ENCODE measurements at regions not wholly inside any gene's neighbourhood (a gene's known extent, or its start where the extent isn't known, plus 50 kb on each side); places are given as distances from the start of the nearest gene placed in this dataset.

- TF ChIP-seq ZNF785 (tag by site-specific recombination; IDR thresholded peaks at IDR 0.05) (no peak), ZNF501 (tag by site-specific recombination; IDR thresholded peaks at IDR 0.05) (no peak), ZNF335 (tag by site-specific recombination; conservative IDR thresholded peaks at IDR 0.05) (no peak)
- Histone ChIP-seq H3K4me1 (ENCODE audit: control insufficient read depth, insufficient read depth, low read length) (no peaks in the 10 kb centered on the region), H3K9me3 (ENCODE audit: control insufficient read depth, insufficient read depth, low read depth, low read length) (no peaks in the 10 kb centered on the region), H3K4me3 (ENCODE audit: low read depth, low read length) (no peak overlapping the region), H3K27ac (ENCODE audit: extremely low read depth, low read depth, low read length) (no peak overlapping the region), H3K36me3 (ENCODE audit: control insufficient read depth in 2 of 2, insufficient read depth in 1 of 2, low read length in 2 of 2) (no peaks in the 10 kb centered on the region)
- CTCF ChIA-PET = no interaction called here
- POLR2A ChIA-PET = no interaction called here
Observed at GRCh38 chr13:21960108-21960507, 289.2 kb downstream of the FGF9 start.

- CTCF ChIA-PET = no interaction called here
Observed at GRCh38 chr13:21964686-21965085, 293.8 kb downstream of the FGF9 start.

More at GRCh38 chr13:21964686-21965085, 293.8 kb downstream of the FGF9 start:
- TF ChIP-seq GLIS1 (tag by site-specific recombination; IDR thresholded peaks at IDR 0.05) = no peak
- TF ChIP-seq ZFP69B (tag by site-specific recombination; IDR thresholded peaks at IDR 0.05) = no peak
- no peak for TF ChIP-seq OVOL3 (tag by site-specific recombination; IDR thresholded peaks at IDR 0.05)
- no peak for TF ChIP-seq ZNF214 (tag by site-specific recombination; IDR thresholded peaks at IDR 0.05; ENCODE audit: borderline replicate concordance)
- TF ChIP-seq ZNF707 (tag by site-specific recombination; IDR thresholded peaks at IDR 0.05) = no peak
- TF ChIP-seq ZNF660 (tag by site-specific recombination; IDR thresholded peaks at IDR 0.05) = no peak
- TF ChIP-seq PRDM6 (tag by site-specific recombination; IDR thresholded peaks at IDR 0.05) = no peak
- TF ChIP-seq ATF2 (tag by site-specific recombination; IDR thresholded peaks at IDR 0.05; ENCODE audit: low read depth) = no peak
- no peak for TF ChIP-seq ZBTB26 (tag by site-specific recombination; optimal IDR thresholded peaks at IDR 0.05)
- no peak for TF ChIP-seq PRDM10 (tag by site-specific recombination; IDR thresholded peaks at IDR 0.05)
- no peak for TF ChIP-seq ZNF121 (tag by site-specific recombination; IDR thresholded peaks at IDR 0.05)
- no peak for TF ChIP-seq EGR2 (tag by site-specific recombination; IDR thresholded peaks at IDR 0.05; ENCODE audit: low read depth)
- no peak for TF ChIP-seq ZNF146 (tag by site-specific recombination; IDR thresholded peaks at IDR 0.05)
- TF ChIP-seq ZSCAN5A (tag by site-specific recombination; IDR thresholded peaks at IDR 0.05) = no peak
- TF ChIP-seq ZNF157 (tag by site-specific recombination; IDR thresholded peaks at IDR 0.05) = no peak
- TF ChIP-seq ZNF558 (tag by site-specific recombination; IDR thresholded peaks at IDR 0.05) = no peak
- TF ChIP-seq WT1 (tag by site-specific recombination; IDR thresholded peaks at IDR 0.05) = no peak
- no peak for TF ChIP-seq FEZF1 (tag by site-specific recombination; IDR thresholded peaks at IDR 0.05)
- POLR2A ChIA-PET = no interaction called here
- Histone ChIP-seq H3K27ac (ENCODE audit: extremely low read depth, low read depth, low read length) (no peak overlapping the region), H3K36me3 (ENCODE audit: control insufficient read depth in 2 of 2, insufficient read depth in 1 of 2, low read length in 2 of 2) (no peaks in the 10 kb centered on the region), H3K9me3 (ENCODE audit: control insufficient read depth, insufficient read depth, low read depth, low read length) (no peaks in the 10 kb centered on the region), H3K4me1 (ENCODE audit: control insufficient read depth, insufficient read depth, low read length) (no peaks in the 10 kb centered on the region), H3K4me3 (ENCODE audit: low read depth, low read length) (no peak overlapping the region)
